ENCODE measurements at regions not wholly inside any gene's neighbourhood (a gene's known extent, or its start where the extent isn't known, plus 50 kb on each side); places are given as distances from the start of the nearest gene placed in this dataset.

GRCh38 chr5:15021266-15022046 lies 149.9 kb upstream of the ANKH start:
- BruUV-seq (replicated peaks): no TSS peak
- in situ Hi-C loops (cut with MboI) (loop anchor here (25.0 kb wide), 1 partner anchor 1034 kb away; no protein-coding TSS in a partner anchor), intact Hi-C loops (cut with micrococcal nuclease) (no loop called here)
- Histone ChIP-seq H3K4me2 (ENCODE audit: insufficient read depth, low read length) (no peak overlapping the region), H3K27me3 (ENCODE audit: control insufficient read depth in 2 of 2, insufficient read depth in 2 of 2, low read length in 2 of 2) (no peaks in the 10 kb centered on the region), H3K9ac (ENCODE audit: insufficient read depth in 1 of 2, low read depth in 2 of 2, low read length in 2 of 2) (no peak overlapping the region), H3K9me1 (ENCODE audit: control insufficient read depth, insufficient read depth, low read length) (no peaks in the 10 kb centered on the region), H3K9me3 (replicated peaks; ENCODE audit: control insufficient read depth, insufficient read depth, low read depth, low read length) (no peaks in the 10 kb centered on the region), H3K4me1 (replicated peaks in 1 of 2; ENCODE audit: control insufficient read depth in 2 of 2, insufficient read depth in 2 of 2, low read length in 2 of 2) (no peaks in the 10 kb centered on the region), H2AFZ (ENCODE audit: low read depth, low read length) (no peak overlapping the region), H3K4me3 (no peak overlapping the region), H3K79me2 (ENCODE audit: control insufficient read depth, insufficient read depth, low read length) (no peaks in the 10 kb centered on the region), H3K27ac (ENCODE audit: extremely low read depth, low read depth, low read length) (no peak overlapping the region), H3K36me3 (ENCODE audit: control insufficient read depth, insufficient read depth, low read length) (no peaks in the 10 kb centered on the region), H4K20me1 (replicated peaks; ENCODE audit: control insufficient read depth, insufficient read depth, low read length) (no peaks in the 10 kb centered on the region)
- 0% methylated on average over 8 of the region's 8 CpGs for WGBS (ENCODE audit: insufficient coverage, low coverage, missing lambda C conversion rate)
- FAIRE-seq (no peak), ATAC-seq (no peak), DNase-seq (ENCODE audit: extremely low read depth in 1 of 4, low spot score in 3 of 4) (no peak)
- POLR2A ChIA-PET: interaction anchor here (0.7 kb wide), 1 partner anchor 50 kb away, joined by 3 read pairs; no protein-coding TSS in a partner anchor
- TF ChIP-seq E2F3 (CRISPR knock-in tag; IDR thresholded peaks at IDR 0.05): no peak
- TF ChIP-seq ZNF263 (CRISPR knock-in tag; IDR thresholded peaks at IDR 0.05; ENCODE audit: borderline replicate concordance): no peak
- no peak for TF ChIP-seq ZNF707 (CRISPR knock-in tag; conservative IDR thresholded peaks at IDR 0.05)
- TF ChIP-seq ZNF699 (CRISPR knock-in tag; IDR thresholded peaks at IDR 0.05; ENCODE audit: insufficient replicate concordance): no peak
- TF ChIP-seq EZH2 (IDR thresholded peaks at IDR 0.05; ENCODE audit: borderline replicate concordance, low read depth, low read length): no peak
- no peak for TF ChIP-seq NELFE (IDR thresholded peaks at IDR 0.05; ENCODE audit: insufficient read depth, insufficient read length)
- TF ChIP-seq KHSRP (IDR thresholded peaks at IDR 0.05): no peak
- TF ChIP-seq ZNF274 (IDR thresholded peaks at IDR 0.05; ENCODE audit: borderline replicate concordance, low read depth, low read length): no peak
- TF ChIP-seq HMG20B (CRISPR knock-in tag; IDR thresholded peaks at IDR 0.05): no peak
- no peak for TF ChIP-seq STAG1 (CRISPR knock-in tag; IDR thresholded peaks at IDR 0.05; ENCODE audit: borderline replicate concordance)
- TF ChIP-seq XRCC3 (IDR thresholded peaks at IDR 0.05): no peak
- no peak for TF ChIP-seq ZNF316 (IDR thresholded peaks at IDR 0.05)
- no peak for TF ChIP-seq TBP (optimal IDR thresholded peaks at IDR 0.05; ENCODE audit: low read depth, low read length)
- TF ChIP-seq NUFIP1 (IDR thresholded peaks at IDR 0.05; ENCODE audit: partially characterized antibody): no peak
- CTCF ChIA-PET (ENCODE audit: low intra/inter-chr PET ratio): no interaction called here

Data from K562 (cell line).